OCI-M1 (cell line): ENCODE measurements at regions not wholly inside any gene's neighbourhood (a gene's known extent, or its start where the extent isn't known, plus 50 kb on each side); places are given as distances from the start of the nearest gene placed in this dataset.
"Not testable (repeated sequence)": the region's sequence is repeated elsewhere in the genome, so short reads cannot be mapped to it uniquely, and the experiment has no call there.

Experiments
- DNase-seq: peaks from one replicate; lab custom pipeline; 2025; lab: John Stamatoyannopoulos, UW

DNA sequence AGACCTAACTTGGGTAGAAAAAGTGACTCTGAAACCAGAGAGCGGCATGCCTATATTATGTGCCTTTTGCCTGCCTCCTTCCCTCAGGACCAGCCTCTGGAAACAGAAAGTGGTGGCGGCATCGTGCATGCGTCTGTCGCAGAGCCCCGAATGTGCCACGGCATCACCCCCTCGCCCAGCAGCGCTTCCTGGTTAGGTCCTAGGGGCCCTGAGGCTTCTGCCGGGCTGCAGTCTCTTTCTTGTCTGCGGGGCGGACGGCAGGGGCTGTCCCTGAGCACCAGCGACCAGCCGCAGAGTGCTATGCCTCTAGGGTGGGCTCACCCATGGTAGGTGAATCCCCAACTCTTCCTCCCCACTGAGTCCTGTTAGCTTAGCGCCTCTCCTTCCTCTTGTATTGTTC lies 68.7 kb downstream of the VSIG4 start:
- DNase-seq: no peak

DNA sequence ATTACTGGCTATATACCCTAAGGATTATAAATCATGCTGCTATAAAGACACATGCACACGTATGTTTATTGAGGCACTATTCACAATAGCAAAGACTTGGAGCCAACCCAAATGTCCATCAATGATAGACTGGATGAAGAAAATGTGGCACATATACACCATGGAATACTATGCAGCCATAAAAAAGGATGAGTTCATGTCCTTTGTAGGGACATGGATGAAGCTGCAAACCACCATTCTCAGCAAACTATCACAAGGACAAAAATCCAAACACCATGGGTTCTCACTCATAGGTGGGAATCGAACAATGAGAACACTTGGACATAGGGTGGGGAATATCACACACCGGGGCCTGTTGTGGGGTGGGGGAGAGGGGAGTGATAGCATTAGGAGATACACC lies 72.7 kb downstream of the VSIG4 start:
- DNase-seq: not testable (repeated sequence)

DNA sequence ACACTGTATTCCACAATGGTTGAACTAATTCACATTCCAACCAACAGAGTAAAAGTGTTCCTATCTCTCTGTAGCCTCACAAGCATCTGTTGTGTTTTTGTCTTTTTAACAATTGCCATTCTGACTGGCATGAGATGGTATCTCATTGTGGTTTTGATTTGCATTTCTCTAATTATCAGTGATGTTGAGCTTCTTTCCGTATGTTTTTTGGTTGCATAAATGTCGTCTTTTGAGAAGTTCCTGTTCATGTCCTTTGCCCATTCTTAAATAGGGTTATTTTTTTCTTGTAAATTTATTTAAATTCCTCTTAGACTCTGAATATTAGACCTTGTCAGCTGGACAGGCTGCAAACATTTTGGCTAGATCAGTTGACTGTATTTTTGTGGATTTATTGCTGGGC lies 78.2 kb downstream of the VSIG4 start:
- DNase-seq: no peak

DNA sequence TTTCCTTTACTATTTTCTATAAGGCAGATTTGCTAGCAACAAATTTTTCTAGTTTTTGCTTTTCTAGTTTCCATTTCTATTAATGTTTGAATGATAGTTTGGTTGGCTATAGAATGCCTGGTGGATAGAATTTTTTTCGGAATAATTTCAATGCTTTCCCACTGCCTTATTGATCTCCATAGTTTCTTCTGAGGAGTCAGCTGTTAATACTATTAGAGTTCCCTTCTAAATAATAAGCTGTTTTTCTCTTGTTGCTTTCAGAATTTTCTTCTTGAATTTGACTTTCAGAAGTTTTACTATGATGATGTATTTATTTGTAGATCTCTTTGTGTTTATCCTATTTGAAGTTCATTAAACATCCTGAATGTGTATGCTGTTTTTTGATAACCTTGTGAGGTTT lies 91.8 kb downstream of the VSIG4 start:
- no peak for DNase-seq

DNA sequence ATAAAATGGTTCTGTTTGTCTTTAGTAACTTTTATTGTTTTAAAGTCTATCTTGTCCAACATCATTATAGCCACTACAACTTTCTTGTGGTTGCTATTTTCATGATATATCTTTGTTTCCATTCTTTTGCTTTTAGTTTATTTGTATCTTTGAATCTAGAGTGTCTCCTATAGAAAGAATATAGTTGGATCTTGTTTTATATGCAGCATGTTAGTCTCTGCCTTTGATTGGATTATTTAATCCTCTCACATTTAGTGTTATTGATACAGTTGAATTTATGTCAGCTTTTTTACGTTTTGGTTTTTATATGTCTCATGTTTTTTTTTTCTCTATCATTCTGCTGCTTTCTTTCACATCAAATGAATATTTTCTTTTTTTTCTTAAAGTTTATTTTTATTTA lies 98.1 kb downstream of the VSIG4 start:
- no peak for DNase-seq

DNA sequence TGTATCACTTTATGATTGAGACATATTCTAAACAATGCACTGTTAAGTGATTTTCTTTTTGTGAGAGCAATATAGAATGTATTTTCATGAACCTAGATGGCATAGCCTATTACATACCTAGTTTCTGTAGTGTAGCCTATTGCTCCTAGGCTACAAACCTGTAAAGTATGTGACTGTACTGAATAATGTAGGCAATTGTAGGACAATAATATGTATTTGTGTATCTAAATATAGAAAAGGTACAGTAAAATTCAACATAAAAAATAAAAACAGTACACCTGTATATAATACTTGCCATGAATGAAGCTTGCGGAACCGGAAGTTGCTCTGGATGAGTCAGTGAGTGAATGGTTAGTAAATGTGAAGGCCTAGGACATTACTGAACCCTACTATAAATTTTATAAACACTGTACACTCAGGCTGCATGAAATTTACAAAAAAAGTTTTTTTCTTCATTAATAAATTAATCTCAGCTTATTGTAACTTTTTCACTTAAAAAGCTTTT lies 106.7 kb downstream of the VSIG4 start:
- no peak for DNase-seq

DNA sequence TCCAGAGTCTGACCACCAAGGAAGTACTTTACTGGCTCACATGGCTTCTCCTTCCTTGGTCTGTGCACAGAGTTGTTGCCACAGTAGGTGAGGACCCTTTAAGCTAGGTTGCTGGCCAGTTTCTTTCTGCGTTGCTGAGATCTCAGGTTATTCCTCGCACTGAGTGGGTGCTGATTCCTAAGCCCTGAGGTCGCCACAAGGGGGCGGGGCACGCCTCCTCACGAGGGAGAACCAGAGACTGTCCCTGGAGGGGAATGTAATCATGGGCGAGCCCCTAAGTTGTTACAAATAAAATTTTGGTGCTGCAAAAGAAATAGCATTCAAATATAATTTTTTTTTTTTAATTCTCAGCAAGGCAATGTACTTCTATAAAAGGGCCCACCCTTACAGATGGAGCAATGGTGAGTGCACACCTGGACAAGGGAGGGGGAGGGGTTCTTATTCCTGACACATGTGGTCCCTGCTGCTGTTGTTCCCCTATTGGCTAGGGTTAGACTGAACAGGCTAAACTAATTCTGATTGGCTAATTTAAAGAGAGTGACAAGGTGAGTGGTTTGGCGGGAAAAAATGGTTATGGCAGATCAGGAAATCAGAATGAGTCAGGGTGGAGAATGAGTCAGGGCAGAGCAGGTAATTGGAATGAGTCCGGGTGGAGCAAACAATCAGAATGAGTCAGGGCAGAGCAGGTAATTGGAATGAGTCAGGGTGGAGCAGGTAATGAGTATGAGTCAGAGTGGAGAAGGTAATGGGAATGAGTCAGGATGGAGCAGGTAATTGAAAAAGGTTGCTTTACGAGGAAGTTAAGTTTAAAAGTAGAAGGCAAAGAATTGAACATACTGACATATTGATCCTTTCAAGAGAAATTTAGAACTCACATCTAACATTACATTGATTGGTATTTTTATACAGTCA lies 107.5 kb downstream of the VSIG4 start:
- DNase-seq: peak; percentile 2

DNA sequence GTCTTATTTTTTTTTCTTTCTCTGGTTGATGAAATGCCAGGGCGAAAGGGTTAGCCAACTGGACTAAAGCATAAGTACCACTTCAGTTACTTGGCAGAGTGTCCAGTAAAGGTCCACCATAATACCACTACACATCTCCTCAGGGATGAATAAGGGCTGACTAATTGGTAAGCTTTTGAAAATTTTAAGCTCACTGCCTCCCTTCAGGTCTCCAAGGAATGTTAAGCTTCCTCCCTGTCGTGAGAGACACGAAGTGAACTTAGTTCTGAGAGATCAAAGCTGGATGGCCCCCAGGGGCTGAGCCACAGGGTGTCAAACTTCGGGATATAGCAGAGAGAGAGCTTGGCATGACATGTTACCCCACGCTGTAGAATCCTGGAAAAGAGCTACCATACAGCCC lies 111.4 kb downstream of the VSIG4 start:
- no peak for DNase-seq

DNA sequence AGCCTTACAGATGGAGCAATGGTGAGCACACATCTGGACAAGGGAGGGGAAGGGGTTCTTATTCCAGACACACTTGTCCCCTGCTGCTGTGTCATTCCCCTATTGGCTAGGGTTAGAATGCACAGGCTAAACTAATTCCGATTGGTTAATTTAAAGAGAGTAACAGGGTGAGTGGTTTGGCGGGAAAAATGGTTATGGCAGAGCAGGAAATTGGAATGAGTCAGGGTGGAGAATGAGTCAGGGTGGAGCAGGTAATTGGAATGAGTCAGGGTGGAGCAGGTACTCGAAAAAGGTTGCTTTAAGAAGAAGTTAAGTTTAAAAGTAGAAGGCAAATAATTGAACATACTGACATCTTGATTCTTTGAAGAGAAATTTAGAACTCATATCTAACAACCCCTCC lies 112.5 kb downstream of the VSIG4 start:
- not testable (repeated sequence) for DNase-seq

DNA sequence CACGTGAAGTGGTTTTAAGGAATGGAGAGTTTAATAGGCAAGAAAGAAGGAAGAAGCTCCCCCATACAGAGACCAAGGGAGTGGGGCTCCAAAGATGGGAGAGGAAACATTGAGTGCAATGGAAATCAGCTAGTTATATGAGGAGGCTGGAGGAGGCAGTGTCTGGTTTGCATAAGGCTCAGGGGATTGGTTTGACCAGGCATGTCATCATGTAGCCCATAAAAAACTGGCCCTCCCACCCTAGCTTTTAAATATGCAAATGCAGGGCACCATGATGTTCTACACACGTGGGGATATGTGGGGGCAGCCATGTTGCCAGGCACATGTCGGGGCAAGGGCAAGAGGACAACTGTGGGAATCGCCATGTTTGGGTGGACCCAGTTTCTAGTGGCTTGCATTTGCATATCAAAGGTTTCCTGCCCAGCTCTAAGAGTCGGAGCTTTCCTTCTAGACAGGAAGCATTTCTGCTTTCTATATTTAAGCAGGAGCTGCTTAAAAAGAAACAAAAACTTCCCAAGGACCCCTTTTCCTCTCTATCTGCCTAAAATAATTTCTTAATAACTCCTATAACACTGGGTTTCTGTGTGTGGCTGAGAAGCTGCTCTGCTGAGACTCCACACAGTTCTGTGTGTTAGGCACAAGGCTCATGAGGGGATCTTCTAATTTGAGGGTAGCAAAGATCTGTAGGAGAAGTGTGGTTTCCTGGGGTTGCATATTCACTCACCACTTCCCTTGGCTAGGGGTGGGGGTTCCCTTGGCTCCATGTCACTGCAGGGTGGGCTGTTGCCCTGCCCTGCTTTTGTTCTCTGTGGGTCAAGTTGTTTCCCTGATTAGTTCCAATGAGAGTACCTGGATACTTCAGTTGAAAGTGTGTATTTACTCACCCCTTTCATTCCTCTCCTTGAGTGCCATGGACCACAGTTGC lies 113.5 kb downstream of the VSIG4 start:
- peak; percentile 95 for DNase-seq

DNA sequence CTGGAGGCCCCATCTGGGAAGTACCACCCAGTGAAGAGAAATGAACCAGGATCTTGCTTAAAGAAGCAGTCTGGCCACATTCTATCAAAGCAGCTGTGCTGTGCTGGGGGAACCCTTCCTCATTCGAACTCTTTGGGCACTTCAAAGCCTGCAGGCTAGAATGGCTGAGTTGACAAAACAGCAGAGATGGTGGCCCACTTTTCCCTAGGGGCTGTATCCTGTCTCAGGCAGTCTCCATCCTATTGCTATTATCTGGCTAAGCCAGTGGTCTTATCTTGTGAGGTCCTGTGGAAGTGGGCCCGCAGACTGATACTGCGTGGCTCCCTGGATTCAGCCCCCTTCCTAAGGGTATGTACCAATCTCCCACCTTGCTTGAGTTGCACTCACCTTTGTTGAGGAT lies 114.3 kb downstream of the VSIG4 start:
- peak; percentile 58 for DNase-seq

DNA sequence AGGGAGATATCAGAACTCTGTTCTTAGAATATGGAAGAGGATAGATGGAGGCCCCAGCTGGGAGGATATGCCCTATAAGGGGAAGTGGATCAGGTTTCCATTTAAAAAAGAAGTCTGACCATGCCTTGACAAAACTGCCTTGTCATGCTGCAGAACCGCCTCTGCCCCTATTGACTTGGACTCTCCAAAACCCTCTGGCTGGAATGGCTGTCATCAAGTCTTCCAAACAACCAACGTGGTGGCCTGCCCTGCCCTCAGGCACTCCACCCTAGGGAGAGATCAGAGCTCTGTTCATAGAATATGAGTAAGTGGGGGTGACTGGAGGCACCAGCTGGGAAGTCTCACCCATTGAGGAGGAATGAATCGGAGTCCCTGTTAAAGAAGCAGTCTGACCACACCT lies 114.9 kb downstream of the VSIG4 start:
- DNase-seq: peak; percentile 84

DNA sequence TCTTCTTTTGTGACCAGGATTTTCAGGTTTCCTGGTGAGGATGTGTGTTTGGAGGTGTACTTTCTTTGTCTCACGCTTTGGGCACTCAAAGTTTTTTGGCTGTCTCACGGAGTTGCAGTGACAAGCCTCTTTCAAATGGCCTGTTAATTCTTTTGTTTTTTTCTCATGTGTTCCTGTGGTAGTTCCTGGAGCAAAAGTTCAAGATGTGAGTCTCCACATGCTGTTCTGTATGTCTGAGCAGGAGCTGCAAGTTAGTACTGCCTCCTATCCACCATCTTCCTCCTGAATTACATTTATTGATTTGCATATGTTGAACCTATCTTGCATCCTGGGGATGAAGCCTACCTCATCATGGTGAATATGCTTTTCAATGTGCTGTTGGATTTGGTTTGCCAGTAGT lies 118.5 kb downstream of the VSIG4 start:
- no peak for DNase-seq

DNA sequence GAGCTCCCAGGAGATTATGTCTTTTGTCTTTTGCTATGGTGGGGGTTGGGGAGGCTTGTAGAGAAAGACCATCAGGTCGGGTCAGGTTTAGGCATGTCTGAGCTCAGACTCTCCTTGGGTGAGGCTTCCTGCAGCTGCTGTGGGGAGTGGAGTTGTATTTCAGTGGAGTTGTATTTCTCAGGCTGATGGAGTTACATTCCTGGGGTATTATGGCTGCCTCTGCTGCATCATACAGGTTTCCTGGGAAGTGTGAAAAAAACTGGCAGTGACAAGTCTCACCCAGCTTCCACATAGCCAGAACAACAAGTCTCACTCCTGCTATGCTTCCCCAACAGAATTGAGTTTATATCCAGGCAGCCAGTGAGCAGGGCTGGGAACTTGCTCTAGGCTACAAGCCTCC lies 119.3 kb downstream of the VSIG4 start:
- no peak for DNase-seq

DNA sequence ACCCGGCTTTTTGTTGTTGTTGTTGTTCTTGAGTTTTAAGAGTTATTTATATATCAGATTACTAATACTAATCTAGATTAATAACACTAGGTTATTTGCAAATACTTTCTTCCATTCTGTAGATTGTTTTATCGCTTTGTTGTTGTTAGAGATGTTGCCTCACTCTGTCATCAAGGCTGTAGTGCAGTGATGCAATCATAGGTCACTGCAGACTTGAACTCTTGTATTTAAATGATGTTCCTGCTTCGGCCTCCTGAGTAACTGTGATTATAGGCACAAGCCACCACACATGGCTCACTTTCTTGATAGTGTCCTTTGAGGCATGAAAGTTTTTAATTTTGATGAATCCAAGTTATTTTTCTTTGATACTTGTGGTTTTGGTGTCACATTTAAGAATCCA lies 129.0 kb downstream of the VSIG4 start:
- peak; percentile 2 for DNase-seq

DNA sequence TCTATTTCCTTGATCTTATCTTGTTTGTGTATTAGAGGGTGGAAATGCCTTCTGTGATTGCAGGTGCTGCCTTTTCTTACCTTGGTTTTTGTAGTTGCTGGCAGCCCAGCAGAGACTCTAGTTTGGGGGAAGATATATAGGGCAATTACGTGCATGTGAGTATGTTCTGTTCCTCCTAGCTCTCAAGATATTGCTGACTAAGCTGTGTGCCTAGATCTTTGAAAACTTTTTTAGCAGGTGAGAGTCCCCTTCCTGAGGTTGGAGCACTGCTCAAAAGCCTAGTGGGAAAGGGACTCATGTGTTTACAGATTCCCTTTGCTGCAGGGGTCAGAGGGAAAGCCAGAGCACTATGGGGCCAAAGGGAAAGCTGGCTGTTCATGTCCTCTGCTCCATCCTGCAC lies 136.1 kb downstream of the VSIG4 start:
- no peak for DNase-seq

DNA sequence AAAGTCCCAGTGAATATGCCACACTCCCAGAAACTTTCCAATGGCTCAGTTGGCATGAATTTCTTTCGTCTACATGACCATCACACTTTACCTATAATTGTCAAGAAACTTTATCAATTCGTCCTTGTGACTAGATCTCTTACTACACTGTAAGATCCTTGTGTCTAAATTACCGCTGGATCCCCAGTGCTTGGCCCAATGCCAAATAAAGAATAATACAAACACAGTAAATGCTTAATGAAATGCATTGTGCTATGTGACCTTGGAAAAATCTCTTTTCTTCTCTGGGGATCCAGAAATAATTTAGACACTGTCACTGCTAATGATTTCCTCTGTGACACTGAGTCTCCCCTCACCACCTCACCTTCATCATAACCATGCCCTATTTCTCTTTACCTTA lies 137.9 kb downstream of the VSIG4 start:
- no peak for DNase-seq

DNA sequence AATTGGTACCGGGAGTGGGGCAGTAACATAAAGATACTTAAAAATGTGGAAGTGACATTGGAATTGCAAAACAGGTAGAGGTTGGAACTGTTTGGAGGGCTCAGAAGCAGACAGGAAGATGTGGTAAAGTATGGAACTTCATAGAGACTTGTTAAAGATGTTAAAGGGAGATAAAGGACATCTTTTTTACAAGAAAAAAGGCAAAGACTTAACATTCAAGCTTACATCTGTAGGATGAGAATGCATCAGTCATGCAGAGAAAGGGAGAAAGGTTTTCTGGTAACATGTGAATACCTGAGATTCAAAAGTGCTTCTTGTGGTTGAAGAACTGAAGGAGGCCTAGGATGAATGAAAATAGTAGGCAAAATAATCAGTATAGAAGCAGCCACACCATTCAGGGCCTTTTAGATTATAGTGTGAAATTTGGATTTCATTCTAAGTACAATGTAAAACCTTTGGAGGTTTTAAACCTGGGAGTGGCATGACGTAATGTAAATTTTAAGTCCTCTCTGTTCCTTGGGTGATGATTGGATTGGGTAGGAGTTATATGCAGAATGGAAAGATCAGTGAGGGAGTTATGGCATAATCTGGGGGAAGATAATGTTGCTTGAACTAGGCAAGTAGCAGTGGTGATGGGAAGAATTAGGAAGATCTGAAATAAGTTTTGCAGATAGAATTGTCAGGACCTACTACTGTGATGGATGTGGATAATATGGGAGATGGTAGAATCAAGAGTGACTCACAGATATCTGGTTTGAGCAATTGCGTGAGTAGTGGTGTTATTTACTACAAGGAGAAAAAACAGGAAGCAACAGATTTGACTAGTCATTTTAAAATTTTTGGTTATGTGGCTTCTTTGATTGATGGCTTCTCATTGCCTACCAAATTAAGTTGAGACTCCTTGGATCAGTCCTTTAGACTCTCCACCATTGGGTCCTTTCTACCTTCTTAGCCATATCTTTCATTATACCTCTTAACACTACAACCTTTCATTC lies 138.7 kb downstream of the VSIG4 start:
- peak; percentile 61 for DNase-seq

DNA sequence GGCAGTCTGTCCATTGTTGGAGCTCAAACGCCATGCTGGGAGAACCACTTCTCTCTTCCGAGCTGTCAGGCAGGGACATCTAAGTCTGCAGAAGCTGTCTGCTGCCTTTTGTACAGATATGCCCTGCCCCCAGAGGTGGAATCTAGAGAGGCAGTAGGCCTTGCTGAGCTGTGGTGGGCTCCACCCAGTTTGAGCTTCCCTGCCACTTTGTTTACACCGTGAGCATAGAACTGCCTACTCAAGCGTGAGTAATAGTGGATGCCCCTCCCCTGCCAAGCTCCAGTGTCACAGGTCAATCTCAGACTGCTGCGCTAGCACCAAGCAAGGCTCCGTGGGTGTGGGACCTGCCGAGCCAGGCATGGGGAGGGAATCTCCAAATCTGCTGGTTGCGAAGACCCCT lies 145.7 kb downstream of the VSIG4 start:
- no peak for DNase-seq

DNA sequence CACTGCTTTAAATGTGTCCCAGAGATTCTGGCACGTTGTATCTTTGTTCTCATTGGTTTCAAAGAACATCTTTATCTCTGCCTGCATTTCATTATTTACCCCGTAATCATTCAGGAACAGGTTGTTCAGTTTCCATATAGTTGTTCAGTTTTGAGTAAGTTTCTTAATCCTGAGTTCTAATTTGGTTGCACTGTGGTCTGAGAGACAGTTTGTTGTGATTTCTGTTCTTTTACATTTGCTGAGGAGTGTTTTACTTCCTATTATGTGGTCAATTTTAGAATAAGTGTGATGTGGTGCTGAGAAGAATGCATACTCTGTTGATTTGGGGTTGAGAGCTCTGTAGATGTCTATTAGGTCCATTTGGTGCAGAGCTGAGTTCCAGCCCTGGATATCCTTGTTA lies 148.1 kb downstream of the VSIG4 start:
- DNase-seq: not testable (repeated sequence)

DNA sequence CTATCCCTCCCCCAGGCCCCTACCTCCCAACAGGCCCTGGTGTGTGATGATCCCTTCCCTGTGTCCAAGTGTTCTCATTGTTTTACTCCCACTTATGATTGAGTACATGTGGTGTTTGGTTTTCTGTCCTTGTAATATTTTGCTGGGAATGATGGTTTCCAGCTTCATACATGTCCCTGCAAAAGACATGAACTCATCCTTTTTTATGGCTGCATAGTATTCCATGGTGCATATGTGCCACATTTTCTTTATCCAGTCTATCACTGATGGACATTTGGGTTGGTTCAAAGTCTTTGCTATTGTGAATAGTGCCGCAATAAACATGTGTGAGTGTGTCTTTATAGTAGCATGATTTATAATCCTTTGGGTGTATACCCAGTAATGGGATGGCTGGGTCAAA lies 151.7 kb downstream of the VSIG4 start:
- DNase-seq: not testable (repeated sequence)

DNA sequence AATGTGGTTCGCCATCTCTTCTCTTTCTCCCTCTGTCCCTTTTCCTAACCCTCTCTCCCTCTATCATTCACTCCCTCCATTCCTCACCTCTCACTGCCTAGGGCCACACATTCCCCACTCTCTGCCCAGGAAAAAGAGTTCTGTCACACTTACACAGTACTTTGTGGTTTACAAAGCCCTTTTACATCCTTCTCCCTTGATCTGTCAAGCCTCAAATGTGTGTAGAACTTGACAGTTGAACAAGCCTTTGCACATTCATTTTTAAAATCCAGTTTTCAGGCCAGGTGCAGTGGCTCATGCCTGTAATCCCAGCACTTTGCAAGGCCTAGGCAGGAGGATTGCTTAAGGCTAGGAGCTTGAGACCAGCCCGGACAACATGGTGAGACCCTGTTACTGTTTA lies 156.3 kb downstream of the VSIG4 start:
- no peak for DNase-seq
